H1 (cell line): ENCODE measurements at regions not wholly inside any gene's neighbourhood (a gene's known extent, or its start where the extent isn't known, plus 50 kb on each side); places are given as distances from the start of the nearest gene placed in this dataset.

ENCODE experiments used
- CTCF ChIP-seq, 3 experiments: IDR thresholded peaks; 1 replicate in 2 of 3; 2 replicates in 1 of 3; pipeline versions ENCODE4 v1.5.1 to v1.6.1; 2011; ENCODE audit warnings: low read length in 3 of 3, mild to moderate bottlenecking in 3 of 3, inconsistent platforms in 2 of 3, low read depth in 1 of 3, moderate library complexity in 1 of 3; ENCODE audit not compliant: insufficient read depth in 1 of 3; ENCODE audit errors: control extremely low read depth in 1 of 3
- MAX ChIP-seq: IDR thresholded peaks from 2 replicates; pipeline ENCODE4 v1.6.1; 2012; ENCODE audit warnings: inconsistent platforms
- POLR2A ChIP-seq, 2 experiments: IDR thresholded peaks; 1 replicate in 1 of 2; 2 replicates in 1 of 2; pipeline ENCODE4 v1.6.1; 2011; ENCODE audit warnings: low read depth in 2 of 2, low read length in 2 of 2, mild to moderate bottlenecking in 2 of 2; ENCODE audit errors: control extremely low read depth in 1 of 2
- SP1 ChIP-seq: IDR thresholded peaks from 2 replicates; pipeline ENCODE4 v1.6.1; 2011; ENCODE audit warnings: low read depth, low read length

GRCh38 chr19:28885965-28886364, 327.0 kb downstream of the UQCRFS1 start:
- no peak for TF ChIP-seq CTCF (IDR thresholded peaks at IDR 0.05; ENCODE audit: control extremely low read depth in 1 of 3, insufficient read depth in 1 of 3, low read depth in 1 of 3, low read length in 3 of 3)
- no peak for TF ChIP-seq MAX
- TF ChIP-seq SP1: no peak
- TF ChIP-seq POLR2A (IDR thresholded peaks at IDR 0.05; ENCODE audit: control extremely low read depth in 1 of 2, low read depth in 2 of 2, low read length in 2 of 2): no peak
